Transverse colon (tissue), 4 donors: ENCODE measurements at regions not wholly inside any gene's neighbourhood (a gene's known extent, or its start where the extent isn't known, plus 50 kb on each side); places are given as distances from the start of the nearest gene placed in this dataset.

ENCODE experiments used
- POLR2A ChIP-seq: fragments of 450-650 bp; IDR thresholded peaks from one replicate; pipeline ENCODE4 v1.6.1; 2016; ENCODE audit warnings: antibody characterized with exemption, mild to moderate bottlenecking, moderate library complexity
- POLR2AphosphoS5 ChIP-seq, 3 donors: sonication (generic); formaldehyde crosslinking; IDR thresholded peaks; one replicate each; pipeline ENCODE4 v1.6.1; 2016; ENCODE audit warnings: antibody characterized with exemption in 3 of 3
- TF ChIP-seq, protein P1 (sequence below), 5 experiments: fragments of 200-600 bp in 3 of 5; fragments of 450-650 bp in 2 of 5; sonication (generic) in 3 of 5; IDR thresholded peaks; 1 replicate in 2 of 5; 2 replicates in 3 of 5; pipeline ENCODE4 v1.5.1; 2016 to 2017; ENCODE audit warnings: antibody characterized with exemption in 5 of 5, inconsistent platforms in 3 of 5, mild to moderate bottlenecking in 2 of 5, moderate library complexity in 1 of 5

DNA sequence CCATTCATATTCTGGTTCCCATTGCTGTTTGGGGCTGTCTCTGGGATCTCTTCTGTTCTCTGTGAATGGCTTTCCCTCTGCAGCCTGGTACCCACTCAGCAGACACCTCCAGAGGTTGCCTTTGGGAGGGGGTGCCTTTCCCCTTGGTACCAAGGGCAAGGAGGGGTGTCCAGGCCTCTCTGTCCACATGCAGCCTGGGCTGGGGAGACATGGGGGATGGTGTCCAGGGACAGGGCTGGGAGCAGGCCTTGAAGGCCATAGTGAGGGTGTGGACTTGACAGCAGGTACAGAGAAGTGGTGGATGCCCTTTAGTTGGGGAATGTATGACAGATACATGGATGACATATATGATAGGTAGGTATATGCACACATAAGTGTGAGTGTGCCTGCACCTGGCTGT is 83.7 kb downstream of the PLXNA1 start:
- TF ChIP-seq, protein P1, sequence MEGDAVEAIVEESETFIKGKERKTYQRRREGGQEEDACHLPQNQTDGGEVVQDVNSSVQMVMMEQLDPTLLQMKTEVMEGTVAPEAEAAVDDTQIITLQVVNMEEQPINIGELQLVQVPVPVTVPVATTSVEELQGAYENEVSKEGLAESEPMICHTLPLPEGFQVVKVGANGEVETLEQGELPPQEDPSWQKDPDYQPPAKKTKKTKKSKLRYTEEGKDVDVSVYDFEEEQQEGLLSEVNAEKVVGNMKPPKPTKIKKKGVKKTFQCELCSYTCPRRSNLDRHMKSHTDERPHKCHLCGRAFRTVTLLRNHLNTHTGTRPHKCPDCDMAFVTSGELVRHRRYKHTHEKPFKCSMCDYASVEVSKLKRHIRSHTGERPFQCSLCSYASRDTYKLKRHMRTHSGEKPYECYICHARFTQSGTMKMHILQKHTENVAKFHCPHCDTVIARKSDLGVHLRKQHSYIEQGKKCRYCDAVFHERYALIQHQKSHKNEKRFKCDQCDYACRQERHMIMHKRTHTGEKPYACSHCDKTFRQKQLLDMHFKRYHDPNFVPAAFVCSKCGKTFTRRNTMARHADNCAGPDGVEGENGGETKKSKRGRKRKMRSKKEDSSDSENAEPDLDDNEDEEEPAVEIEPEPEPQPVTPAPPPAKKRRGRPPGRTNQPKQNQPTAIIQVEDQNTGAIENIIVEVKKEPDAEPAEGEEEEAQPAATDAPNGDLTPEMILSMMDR (IDR thresholded peaks at IDR 0.05) = no peak
- TF ChIP-seq POLR2AphosphoS5 (IDR thresholded peaks at IDR 0.05) (no peak), POLR2A (no peak)
